Right ventricle myocardium superior (tissue), 1 donor: ENCODE measurements at regions not wholly inside any gene's neighbourhood (a gene's known extent, or its start where the extent isn't known, plus 50 kb on each side); places are given as distances from the start of the nearest gene placed in this dataset.

Source experiments
- ATAC-seq: fragments of 200-7000 bp; cut with Tn5 transposase; one replicate; pipeline ENCODE4 v1.9.1; 2020; ENCODE audit warnings: mild to moderate bottlenecking; ENCODE audit not compliant: poor library complexity
- DNase-seq: peaks from one replicate; pipeline ENCODE4 v3.0.0-alpha.2; 2020
- intact Hi-C: fragments of 100-400 bp; cut with DNase I; formaldehyde crosslinking; loops from one replicate; pipeline ENCODE4 v1.11.2; 2022
- donor health status: DM: no; HTN: yes; CAD: no; lungs with severe emphysema.

DNA sequence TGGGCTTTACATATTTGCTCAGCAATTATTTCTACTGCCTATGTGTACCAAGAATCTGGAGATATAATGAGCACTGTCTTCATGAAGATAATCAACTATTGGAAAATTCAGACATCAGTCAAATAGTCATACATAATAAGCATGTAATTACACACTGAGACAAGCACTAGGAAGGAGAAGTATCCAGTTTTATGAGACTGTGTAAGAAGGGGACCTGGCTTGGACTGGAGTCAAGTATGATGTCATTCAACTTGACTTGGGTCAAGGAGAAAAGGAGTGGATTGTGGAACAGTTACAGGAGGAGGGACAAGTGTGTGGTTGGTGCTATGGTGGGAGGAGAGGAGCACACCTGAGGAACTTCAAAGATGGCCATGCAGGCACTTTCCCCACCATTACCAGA, 419.8 kb upstream of the TRIB2 start:
- no peak for ATAC-seq
- DNase-seq = no peak
- intact Hi-C loops = no loop called here

- ATAC-seq (no peak), DNase-seq (no peak)
- intact Hi-C loops = no loop called here
These were observed 418.4 kb upstream of the TRIB2 start for GRCh38 chr2:12298352-12298751.

GRCh38 chr2:12299431-12299830, 417.3 kb upstream of the TRIB2 start:
- intact Hi-C loops = no loop called here
- DNase-seq (no peak), ATAC-seq (no peak)

- DNase-seq = no peak
- ATAC-seq = no peak
- intact Hi-C loops = no loop called here
These were observed 416.6 kb upstream of the TRIB2 start for GRCh38 chr2:12300019-12300602.

- DNase-seq = no peak
- intact Hi-C loops = no loop called here
- no peak for ATAC-seq
These were observed 415.8 kb upstream of the TRIB2 start for GRCh38 chr2:12300927-12301326.

DNA sequence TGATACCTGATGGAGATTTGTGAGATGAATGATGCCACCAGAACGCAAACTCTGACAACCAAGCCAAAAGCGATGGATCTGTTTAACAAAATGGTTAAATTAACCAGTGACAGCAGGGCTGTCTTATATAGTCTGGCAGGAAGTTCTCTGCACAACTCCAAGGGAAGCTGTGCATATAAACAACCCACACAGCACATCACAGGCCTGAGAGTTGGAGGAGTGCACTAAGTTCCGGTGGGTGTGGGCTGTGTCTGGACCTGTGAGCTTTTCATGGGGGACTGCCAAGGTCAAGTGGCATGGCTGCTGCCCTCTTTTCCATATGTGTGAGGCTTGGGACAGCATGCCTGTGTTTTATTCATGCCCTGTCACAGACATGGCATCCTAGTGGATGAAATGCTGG, 414.6 kb upstream of the TRIB2 start:
- DNase-seq (no peak), ATAC-seq (no peak)
- intact Hi-C loops = no loop called here

DNA sequence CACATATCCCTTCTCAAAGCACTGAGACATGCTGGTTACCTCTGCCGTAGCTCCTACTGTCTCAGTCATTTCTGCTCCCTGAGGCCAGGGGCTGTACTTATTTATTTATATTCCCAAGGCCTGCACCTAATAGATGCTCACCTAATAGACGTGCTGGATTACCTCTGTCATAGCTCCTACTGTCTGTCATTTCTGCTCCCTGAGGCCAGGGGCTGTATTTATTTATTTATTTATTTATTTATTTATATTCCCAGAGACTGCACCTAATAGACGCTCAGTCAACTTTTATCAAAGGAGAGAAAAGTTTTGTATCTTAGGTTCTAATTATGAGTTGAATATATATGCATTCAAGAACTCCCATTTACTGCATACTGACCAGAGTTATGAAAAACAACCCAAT, 414.0 kb upstream of the TRIB2 start:
- intact Hi-C loops = no loop called here
- ATAC-seq (no peak), DNase-seq (no peak)

GRCh38 chr2:12303181-12304030, 413.3 kb upstream of the TRIB2 start:
- ATAC-seq (no peak), DNase-seq (no peak)
- intact Hi-C loops = no loop called here

DNA sequence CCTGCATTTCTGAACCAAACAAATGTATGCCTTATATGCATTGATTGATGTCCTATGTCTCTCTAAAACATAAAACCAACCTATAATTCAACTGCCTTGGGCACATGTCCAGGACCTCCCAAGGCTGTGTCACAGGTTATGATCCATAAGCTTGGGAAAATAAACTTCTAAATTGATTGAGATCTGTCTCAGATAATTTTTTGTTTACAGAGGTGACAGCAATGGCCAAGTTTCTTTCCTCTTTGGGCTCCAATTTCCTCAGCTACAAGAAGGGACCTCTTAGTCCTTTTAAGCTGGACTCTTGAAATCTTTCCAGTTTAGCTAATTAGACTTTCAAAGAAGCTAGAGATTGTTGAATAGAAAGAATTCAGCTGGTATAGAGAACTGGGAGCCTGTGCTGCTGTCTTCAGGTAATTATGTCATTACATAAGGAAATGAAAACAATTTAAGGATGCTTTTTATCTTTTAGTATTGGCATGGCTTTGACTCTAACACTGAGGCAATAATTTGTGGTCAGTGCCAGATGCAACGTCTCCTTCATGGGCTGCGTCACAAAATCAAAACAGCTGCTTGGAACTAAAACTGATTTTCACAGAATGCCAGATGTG, 412.1 kb upstream of the TRIB2 start:
- ATAC-seq (peak; percentile 34), DNase-seq (no peak)
- intact Hi-C loops = no loop called here

- intact Hi-C loops = no loop called here
- no peak for DNase-seq
- ATAC-seq = no peak
These were observed 410.8 kb upstream of the TRIB2 start for GRCh38 chr2:12305931-12306330.

GRCh38 chr2:12310399-12310798, 406.3 kb upstream of the TRIB2 start:
- intact Hi-C loops = no loop called here
- no peak for DNase-seq
- ATAC-seq = no peak

GRCh38 chr2:12313445-12314126, 403.1 kb upstream of the TRIB2 start:
- intact Hi-C loops = no loop called here
- peak; percentile 43 for ATAC-seq
- no peak for DNase-seq

DNA sequence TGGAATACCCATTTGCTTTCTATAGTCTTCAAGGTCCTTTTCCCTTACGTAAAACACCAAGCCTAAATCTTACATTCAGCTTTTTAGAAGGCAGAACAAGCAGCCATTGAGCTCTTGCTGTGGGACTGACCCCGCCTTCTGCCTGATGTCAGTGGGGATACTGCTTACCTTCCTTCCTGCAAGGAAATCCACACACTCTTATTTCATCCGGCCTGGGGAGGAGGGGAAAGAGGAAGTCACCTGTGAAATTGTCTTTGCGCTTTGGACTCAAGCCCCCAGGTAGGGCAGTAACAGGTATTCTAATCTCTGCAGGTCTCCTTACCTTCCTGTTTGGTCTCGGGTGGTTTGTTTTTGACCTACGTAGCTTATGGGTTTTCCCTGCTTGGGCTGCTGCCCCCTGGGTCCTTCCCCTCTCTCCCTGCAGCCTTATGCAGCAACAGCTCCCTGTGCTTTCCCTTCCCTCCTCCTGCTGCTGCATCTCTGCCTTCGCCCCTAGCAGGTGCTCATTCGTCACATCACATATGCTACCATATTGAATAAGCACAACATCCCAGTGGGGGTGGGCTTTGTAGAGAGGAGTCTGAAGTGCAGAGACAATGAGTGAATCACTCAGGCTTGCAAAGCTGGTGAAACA, 402.5 kb upstream of the TRIB2 start:
- intact Hi-C loops = no loop called here
- no peak for DNase-seq
- no peak for ATAC-seq

DNA sequence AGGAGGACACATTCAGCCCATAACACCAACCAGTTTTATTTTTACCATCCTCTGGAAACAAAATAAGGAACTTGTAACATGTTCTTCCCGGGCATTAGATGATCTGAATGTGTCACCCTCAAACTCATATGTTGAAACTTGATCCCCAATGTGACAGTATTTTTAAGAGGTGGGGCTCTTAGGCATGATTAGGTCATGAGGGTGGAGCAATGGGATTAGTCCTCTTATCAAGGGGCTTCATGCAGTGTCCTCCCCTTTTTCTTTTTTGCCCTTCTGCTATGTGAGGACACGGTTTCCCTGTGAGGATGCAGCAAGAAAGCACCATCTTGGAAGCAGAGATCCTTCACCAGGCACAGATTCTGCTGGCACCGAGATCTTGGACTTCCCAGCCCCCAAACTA, 401.5 kb upstream of the TRIB2 start:
- no peak for ATAC-seq
- DNase-seq = no peak
- intact Hi-C loops = no loop called here

GRCh38 chr2:12316476-12316875, 400.3 kb upstream of the TRIB2 start:
- ATAC-seq (no peak), DNase-seq (no peak)
- intact Hi-C loops = no loop called here

- ATAC-seq = no peak
- intact Hi-C loops = no loop called here
- DNase-seq = no peak
These were observed 399.4 kb upstream of the TRIB2 start for GRCh38 chr2:12317286-12317685.

DNA sequence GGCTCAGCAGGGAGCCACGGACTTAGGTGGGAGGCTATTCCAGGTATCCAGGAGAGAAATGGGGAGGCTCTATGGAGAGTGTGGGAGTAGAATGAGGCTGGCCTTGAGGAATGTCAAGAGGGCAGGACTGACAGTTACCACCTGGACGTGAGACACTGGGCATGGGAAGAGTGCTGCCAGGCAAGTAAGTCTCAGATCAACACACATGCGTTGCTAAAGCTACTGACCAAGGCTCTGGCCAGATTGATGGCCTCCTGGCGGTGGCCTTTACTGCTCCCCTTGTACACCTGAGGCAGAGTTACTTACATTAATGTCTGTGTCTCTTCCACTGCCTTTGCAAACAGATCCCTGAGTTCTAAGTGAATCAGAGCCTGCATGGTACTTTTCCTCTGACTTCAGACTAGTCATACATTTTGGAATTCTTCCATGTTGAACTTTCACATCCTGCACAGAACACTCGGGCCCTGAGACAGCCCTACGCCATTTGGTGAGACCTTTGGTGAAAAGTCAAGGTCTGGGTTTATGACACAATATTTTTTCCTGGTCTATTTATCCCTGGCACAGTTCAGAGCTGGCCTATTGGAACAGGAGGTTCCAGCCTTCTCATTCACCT, 398.8 kb upstream of the TRIB2 start:
- ATAC-seq (no peak), DNase-seq (no peak)
- intact Hi-C loops = no loop called here

DNA sequence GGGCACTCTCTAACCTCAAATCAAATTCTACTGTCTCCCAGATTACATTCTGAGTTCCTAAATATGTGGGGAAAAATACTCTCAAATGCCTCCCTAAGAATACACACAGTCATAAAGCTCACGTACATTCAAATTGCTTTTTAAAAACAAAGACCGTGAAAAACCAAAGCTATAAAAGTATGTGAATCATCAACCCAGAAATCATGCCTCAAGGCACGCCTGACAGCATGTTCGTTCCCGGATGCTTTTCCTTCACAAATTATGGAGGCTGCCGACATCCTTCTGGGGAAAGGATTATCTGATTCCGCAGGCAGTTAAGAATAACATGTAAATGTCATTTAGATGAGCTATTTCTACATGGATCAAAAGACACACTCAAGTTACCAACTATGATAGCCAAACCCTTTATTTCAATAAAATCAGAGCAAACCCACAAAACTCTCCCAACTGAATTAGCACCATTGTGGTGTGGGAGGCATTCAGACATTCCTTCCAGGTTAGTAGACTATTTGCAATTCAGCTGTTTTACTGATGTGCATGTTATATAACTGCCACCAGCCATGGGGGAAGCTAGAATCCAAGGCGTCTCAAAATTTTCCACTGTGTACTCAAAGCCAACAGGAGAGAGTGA, 398.2 kb upstream of the TRIB2 start:
- intact Hi-C loops = no loop called here

More for the DNA sequence above, 398.2 kb upstream of the TRIB2 start:
- DNase-seq (no peak), ATAC-seq (no peak)
